ENCODE measurements at regions not wholly inside any gene's neighbourhood (a gene's known extent, or its start where the extent isn't known, plus 50 kb on each side); places are given as distances from the start of the nearest gene placed in this dataset.
"Not testable (repeated sequence)": the region's sequence is repeated elsewhere in the genome, so short reads cannot be mapped to it uniquely, and the experiment has no call there.

- no peak for DNase-seq
These were observed 180.3 kb upstream of the RTL1 start for GRCh38 chr14:101083564-101084435.

DNA sequence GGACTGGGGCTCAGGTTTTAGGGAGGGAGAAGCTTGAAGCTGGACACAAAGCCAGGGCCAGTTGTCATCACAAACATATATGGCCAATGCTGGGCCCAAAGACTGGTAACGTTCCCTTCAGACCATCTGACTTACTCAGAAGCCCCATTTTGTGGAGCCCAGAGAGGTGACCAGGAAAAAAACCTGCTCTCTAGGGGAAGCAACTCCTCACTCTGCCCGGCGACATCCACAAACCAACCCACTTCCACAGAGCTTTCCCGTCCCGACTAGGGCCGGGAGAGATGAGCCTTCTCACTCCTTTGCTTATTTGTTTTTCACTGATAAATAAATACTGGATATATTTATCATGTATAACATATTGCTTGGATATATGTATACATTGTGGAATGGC is 180.9 kb upstream of the RTL1 start:
- DNase-seq, result no peak

- no peak for DNase-seq
These were observed 183.4 kb upstream of the RTL1 start for GRCh38 chr14:101086926-101087325.

DNA sequence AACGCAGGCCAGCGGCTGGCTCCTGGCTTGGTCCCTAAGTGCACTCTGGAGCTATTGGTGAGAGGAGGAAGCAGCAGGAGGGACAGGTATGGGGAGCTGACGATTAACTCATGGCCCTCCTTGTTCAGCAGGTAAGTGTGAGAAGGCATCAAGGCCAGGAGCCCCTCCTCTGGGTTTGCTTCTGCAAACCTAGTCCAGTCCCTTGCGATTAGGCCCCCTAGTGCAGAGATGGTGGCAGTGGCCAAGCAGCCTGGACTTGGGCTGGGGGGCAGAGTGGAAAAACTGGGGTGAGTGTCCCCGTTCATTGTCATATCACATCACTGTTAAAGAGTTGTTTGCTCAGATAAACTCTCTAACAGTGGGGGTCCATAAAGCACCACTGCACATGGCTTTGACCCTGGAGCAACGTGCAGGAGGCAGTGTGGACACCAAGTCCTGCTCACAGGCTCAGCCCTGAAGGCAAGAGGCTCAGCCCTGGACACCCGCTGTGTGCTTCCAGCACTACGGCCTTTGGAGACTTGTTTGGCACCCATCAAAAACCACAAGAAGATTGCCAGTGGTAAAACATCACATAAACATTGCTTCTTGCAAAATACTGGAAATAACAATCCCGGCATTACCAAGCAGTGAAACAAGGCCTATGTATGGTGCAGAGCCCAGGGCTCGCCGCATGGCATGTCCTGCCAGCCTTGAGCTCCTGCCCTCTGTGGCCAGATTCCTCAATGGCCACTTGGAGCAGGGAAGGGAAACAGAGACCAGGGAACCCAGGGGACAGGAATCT is 184.3 kb upstream of the RTL1 start:
- no peak for DNase-seq

- DNase-seq, result no peak
These were observed 184.8 kb upstream of the RTL1 start for GRCh38 chr14:101088395-101088667.

- no peak for DNase-seq
These were observed 185.2 kb upstream of the RTL1 start for GRCh38 chr14:101088714-101089113.

DNA sequence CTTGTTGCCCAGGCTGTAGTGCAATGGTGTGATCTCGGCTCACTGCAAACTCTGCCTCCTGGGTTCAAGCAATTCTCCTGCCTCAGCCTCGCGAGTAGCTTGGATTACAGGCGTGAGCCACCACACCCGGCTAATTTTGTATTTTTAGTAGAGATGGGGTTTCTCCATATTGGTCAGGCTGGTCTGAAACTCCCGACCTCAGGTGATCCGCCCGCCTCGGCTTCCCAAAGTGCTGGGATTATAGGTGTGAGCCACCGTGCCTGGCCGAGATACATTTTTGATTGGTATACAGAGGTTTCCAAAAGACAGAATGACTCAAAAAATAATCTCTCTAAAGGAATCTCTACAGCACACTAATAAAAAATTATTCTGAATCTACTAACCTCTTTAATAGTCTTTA is 187.0 kb upstream of the RTL1 start:
- DNase-seq, result not testable (repeated sequence)

DNA sequence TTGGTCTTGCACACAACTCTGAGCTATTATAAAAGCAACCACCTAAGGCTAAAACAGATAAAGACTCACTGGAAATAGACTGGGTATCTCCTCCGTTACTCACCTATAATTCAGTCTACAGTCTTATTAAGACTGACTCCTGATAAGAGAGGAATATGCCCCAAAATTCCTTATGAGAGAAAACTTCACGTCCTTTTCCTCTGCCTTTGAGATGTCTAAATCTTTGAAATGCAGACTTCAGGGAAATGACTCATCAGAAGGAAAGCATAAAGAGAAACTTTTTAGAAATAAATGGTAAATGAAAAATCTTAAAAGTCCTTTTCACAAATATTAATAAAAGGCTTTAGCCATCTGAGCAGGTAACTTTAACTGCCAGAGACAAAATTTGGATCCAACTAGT is 187.5 kb upstream of the RTL1 start:
- peak; percentile 41 for DNase-seq

GRCh38 chr14:101094916-101095315 is 191.4 kb upstream of the RTL1 start:
- DNase-seq, result not testable (repeated sequence)

DNA sequence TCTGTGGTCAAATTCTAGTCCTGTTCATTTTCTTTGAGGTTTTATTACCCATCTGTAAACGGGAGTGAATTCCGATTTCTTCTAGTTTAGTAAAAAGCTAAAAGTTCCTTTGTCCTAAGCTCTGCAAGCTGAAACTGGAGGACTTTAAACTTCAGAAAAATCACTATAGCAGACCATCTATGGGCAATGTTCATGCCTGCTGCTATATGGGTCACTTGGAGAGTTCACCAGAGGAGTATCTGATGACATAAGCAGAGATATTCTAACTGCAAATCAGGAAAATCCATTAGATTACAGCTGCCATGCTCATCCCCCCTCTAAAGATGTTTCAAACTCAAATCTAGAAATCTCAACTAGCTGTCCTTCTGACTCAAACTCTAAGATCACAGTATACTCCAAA is 193.0 kb upstream of the RTL1 start:
- no peak for DNase-seq

GRCh38 chr14:101097109-101097793 is 193.7 kb upstream of the RTL1 start:
- peak; percentile 64 for DNase-seq

GRCh38 chr14:101098177-101098576 is 194.7 kb upstream of the RTL1 start:
- DNase-seq, result no peak

GRCh38 chr14:101098641-101099040 is 195.1 kb upstream of the RTL1 start:
- DNase-seq, result peak; percentile 93

GRCh38 chr14:101101456-101102056 is 198.0 kb upstream of the RTL1 start:
- DNase-seq, result no peak

DNA sequence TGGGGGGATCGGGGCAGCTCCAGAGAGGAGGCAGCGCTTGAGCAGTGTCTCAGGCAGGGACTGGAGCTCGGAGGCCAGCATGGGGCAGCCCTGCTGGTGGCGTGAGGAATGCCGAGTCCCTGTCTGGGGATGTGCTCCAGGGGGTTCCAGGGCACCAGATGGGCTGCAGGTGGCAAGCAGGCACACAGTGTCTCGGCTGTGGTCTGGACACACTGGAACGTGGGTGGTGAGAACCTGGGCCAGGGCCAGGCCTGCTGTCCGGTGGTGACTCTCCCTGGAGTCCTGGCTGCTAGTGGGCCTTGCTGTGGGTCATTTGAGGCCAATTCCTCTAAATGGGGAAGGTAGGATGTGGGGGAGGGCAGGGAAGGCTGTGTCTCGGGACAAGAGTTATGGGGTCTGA is 199.4 kb upstream of the RTL1 start:
- DNase-seq, result no peak

- DNase-seq, result no peak
These were observed 199.9 kb upstream of the RTL1 start for GRCh38 chr14:101103321-101103901.

- DNase-seq, result no peak
These were observed 201.0 kb upstream of the RTL1 start for GRCh38 chr14:101104485-101104884.

DNA sequence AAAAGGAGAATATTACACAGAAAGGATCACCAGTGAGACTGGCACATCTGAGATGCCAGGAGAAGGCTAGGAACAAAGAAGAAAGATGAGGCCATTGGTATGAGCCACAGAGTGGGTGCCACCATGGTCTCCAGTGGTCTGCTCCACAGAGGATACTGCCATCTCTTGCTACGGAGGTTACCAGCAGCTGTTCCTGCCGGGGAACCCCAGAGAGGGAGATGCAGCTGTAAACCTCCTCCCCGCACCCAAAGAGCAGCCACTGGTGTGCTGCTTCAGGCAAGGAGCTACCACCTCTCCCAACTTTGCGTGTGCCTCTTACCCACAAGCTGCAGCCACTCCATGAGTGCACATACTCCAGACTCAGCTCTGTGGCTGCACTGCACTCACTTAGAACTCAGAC is 201.5 kb upstream of the RTL1 start:
- DNase-seq, result no peak

GRCh38 chr14:101108579-101109346 is 205.2 kb upstream of the RTL1 start:
- DNase-seq, result no peak

DNA sequence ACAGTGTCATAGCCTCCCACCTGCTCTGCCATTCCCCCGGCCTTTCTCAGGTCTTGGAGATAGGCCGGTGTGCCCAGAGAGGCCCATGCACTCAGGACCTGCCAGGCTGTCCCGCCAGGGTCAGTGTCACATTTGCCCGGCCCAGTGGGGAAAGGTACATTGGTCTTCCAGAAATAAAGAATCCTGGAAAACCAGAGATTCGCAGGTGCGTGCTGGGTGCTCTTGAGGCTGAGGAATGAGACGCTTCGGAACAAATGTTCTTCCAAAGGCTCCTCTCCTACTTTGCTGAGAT is 205.8 kb upstream of the RTL1 start:
- DNase-seq, result no peak

DNA sequence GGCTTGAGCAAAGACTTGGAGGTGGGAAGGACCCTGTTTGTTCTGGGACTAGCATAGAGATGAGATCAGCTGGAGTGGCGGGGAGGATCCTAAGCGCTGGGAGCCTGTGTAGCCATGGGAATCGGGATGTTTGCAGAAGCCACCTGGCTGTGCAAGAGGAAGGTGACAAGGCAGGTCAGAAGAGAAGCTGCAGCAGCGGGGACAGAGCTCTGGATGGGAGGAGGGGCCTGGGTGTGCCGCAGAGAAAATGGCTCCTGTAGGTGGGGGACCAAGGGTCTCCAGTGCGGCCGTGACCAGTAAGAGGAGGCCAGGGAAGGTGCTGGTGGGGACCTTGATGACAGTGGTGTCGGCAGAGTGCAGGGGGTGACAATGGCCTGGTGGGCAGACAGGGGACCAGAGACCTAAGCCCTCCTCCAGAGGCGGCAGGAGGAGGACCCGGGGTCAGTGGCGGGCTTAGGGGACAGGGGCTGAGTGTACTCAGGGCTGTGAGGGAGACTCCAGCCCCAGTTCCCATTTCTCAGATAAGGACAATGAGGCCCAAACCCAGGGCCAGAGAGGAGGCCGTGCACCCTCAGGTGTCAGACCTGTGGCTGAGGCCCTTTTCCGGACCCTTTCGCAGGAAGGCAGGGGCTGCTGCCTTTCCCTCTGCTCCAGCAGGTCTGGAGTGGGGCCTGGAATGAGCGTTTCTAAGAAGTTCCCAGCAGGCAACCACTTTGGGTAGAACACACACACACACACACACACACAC is 206.6 kb upstream of the RTL1 start:
- no peak for DNase-seq
